Vagina (tissue), 2 donors: ENCODE measurements at regions not wholly inside any gene's neighbourhood (a gene's known extent, or its start where the extent isn't known, plus 50 kb on each side); places are given as distances from the start of the nearest gene placed in this dataset.

Experiments used
- CTCF ChIP-seq, 3 experiments: fragments of 450-650 bp in 2 of 3; fragments of 200-600 bp in 1 of 3; sonication (generic) in 1 of 3; IDR thresholded peaks; one replicate each; pipeline ENCODE4 v1.5.1; 2017 to 2019; ENCODE audit warnings: antibody characterized with exemption in 3 of 3, mild to moderate bottlenecking in 2 of 3, moderate library complexity in 2 of 3
- POLR2A ChIP-seq, 2 donors: fragments of 450-650 bp; IDR thresholded peaks; one replicate each; pipeline ENCODE4 v1.6.1; 2017; ENCODE audit warnings: antibody characterized with exemption in 2 of 2, mild to moderate bottlenecking in 2 of 2, moderate library complexity in 2 of 2

GRCh38 chrX:114006664-114007063 lies 577.2 kb upstream of the HTR2C start:
- TF ChIP-seq CTCF (IDR thresholded peaks at IDR 0.05), result no peak
- TF ChIP-seq POLR2A (IDR thresholded peaks at IDR 0.05), result no peak
